DOHH2 (cell line): ENCODE measurements at regions not wholly inside any gene's neighbourhood (a gene's known extent, or its start where the extent isn't known, plus 50 kb on each side); places are given as distances from the start of the nearest gene placed in this dataset.

Experiments
- H3F3A ChIP-seq: fragments of 200-600 bp; sonication (generic), shearing (Covaris generic); 2 replicates; pipeline ENCODE4 v1.6.0; 2016; ENCODE audit warnings: antibody characterized with exemption, mild to moderate bottlenecking; ENCODE audit not compliant: control insufficient read depth, insufficient read depth
- H3K27ac ChIP-seq: fragments of 200-600 bp; sonication (generic); 2 replicates; pipeline ENCODE4 v1.5.1; 2014; ENCODE audit warnings: low read depth, mild to moderate bottlenecking, low read length, moderate library complexity
- H3K27me3 ChIP-seq: fragments of 200-600 bp; sonication (generic); 2 replicates; pipeline ENCODE4 v1.6.1; 2014; ENCODE audit warnings: mild to moderate bottlenecking, low read length, mixed read lengths; ENCODE audit not compliant: control insufficient read depth
- H3K36me3 ChIP-seq: fragments of 200-600 bp; sonication (generic); 2 replicates; pipeline ENCODE4 v1.6.1; 2014; ENCODE audit warnings: mild to moderate bottlenecking, low read length, moderate library complexity, mixed read lengths; ENCODE audit not compliant: control insufficient read depth
- H3K4me1 ChIP-seq: fragments of 200-600 bp; sonication (generic); 2 replicates; pipeline ENCODE4 v1.6.1; 2014; ENCODE audit warnings: mild to moderate bottlenecking, low read length, mixed read lengths; ENCODE audit not compliant: control insufficient read depth
- H3K4me2 ChIP-seq: fragments of 200-600 bp; sonication (generic); 2 replicates; pipeline ENCODE4 v1.6.0; 2014; ENCODE audit warnings: mild to moderate bottlenecking, low read length, moderate library complexity
- H3K4me3 ChIP-seq: fragments of 200-600 bp; sonication (generic); 2 replicates; pipeline ENCODE4 v1.5.1; 2014; ENCODE audit warnings: mild to moderate bottlenecking, low read length, mixed read lengths
- H3K79me2 ChIP-seq: fragments of 200-600 bp; sonication (generic); 2 replicates; pipeline ENCODE4 v1.6.1; 2014; ENCODE audit warnings: mild to moderate bottlenecking, low read length, mixed read lengths; ENCODE audit not compliant: control insufficient read depth
- H3K9me2 ChIP-seq: fragments of 200-600 bp; sonication (generic); replicated peaks from 2 replicates; pipeline ENCODE4 v1.6.1; 2014; ENCODE audit warnings: mild to moderate bottlenecking, low read length, mixed read lengths; ENCODE audit not compliant: control insufficient read depth
- H3K9me3 ChIP-seq: fragments of 200-600 bp; sonication (generic); 2 replicates; pipeline ENCODE4 v1.6.1; 2014; ENCODE audit warnings: antibody characterized with exemption, low read length, mixed read lengths; ENCODE audit not compliant: control insufficient read depth, insufficient read depth
- H4K20me1 ChIP-seq: fragments of 200-600 bp; sonication (generic); 2 replicates; pipeline ENCODE4 v1.6.0; 2014; ENCODE audit warnings: low read depth, mild to moderate bottlenecking, antibody characterized with exemption, low read length, moderate library complexity; ENCODE audit not compliant: control insufficient read depth, insufficient read depth
- EZH2phosphoT487 ChIP-seq: fragments of 200-600 bp; sonication (generic); IDR thresholded peaks from 2 replicates; pipeline ENCODE4 v1.6.1; 2017; ENCODE audit warnings: borderline replicate concordance, mild to moderate bottlenecking, antibody characterized with exemption, low read length, moderate library complexity, mixed read lengths
- TF ChIP-seq, protein P1 (sequence below): fragments of 200-600 bp; sonication (generic); IDR thresholded peaks from one replicate; pipeline ENCODE4 v1.5.1; 2014; ENCODE audit warnings: antibody characterized with exemption, mild to moderate bottlenecking, low read depth, low read length; ENCODE audit not compliant: poor library complexity, severe bottlenecking

- H3K9me3 ChIP-seq, result no peaks in the 10 kb centered on the region
- H3F3A ChIP-seq, result no peaks in the 10 kb centered on the region
- no peak overlapping the region for H3K27ac ChIP-seq
- H3K4me3 ChIP-seq, result no peak overlapping the region
- H4K20me1 ChIP-seq, result no peaks in the 10 kb centered on the region
- no peak for TF ChIP-seq EZH2phosphoT487
- TF ChIP-seq, protein P1, sequence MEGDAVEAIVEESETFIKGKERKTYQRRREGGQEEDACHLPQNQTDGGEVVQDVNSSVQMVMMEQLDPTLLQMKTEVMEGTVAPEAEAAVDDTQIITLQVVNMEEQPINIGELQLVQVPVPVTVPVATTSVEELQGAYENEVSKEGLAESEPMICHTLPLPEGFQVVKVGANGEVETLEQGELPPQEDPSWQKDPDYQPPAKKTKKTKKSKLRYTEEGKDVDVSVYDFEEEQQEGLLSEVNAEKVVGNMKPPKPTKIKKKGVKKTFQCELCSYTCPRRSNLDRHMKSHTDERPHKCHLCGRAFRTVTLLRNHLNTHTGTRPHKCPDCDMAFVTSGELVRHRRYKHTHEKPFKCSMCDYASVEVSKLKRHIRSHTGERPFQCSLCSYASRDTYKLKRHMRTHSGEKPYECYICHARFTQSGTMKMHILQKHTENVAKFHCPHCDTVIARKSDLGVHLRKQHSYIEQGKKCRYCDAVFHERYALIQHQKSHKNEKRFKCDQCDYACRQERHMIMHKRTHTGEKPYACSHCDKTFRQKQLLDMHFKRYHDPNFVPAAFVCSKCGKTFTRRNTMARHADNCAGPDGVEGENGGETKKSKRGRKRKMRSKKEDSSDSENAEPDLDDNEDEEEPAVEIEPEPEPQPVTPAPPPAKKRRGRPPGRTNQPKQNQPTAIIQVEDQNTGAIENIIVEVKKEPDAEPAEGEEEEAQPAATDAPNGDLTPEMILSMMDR, result no peak
- H3K27me3 ChIP-seq, result peaks cover 49% of the 10 kb centered on the region
- H3K9me2 ChIP-seq, result no peaks in the 10 kb centered on the region
- H3K4me2 ChIP-seq, result no peak overlapping the region
- no peaks in the 10 kb centered on the region for H3K4me1 ChIP-seq
- no peaks in the 10 kb centered on the region for H3K36me3 ChIP-seq
- no peaks in the 10 kb centered on the region for H3K79me2 ChIP-seq
Measured at GRCh38 chr3:127454051-127454450, 136.5 kb downstream of the TPRA1 start.

DNA sequence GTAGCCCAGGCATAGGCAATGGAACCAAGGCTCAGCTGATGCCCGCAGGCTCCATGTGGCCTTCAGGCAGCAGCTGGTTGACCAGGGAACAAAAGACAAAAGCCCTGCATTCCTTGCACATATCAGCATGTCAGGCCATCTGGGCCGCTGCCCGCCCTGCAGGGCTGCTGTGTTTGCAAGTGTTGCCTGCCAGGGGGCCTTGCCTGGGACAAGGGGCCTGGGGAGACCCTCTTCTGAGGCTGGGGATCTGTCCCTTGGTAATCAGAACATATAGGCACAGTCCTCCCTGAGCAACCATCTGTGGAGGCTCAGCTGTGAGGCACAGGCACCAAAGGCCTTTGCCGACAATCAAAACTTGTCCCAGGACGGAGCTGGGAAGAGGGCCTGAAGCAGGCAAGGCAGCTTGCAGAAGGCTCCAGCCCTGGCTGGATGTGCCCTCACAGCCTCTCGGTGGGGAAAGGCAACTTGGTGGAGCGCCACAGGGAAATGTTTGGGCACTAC is 138.2 kb downstream of the TPRA1 start:
- Histone ChIP-seq H3K9me3 (no peaks in the 10 kb centered on the region), H4K20me1 (no peaks in the 10 kb centered on the region), H3K4me1 (no peaks in the 10 kb centered on the region), H3K79me2 (no peaks in the 10 kb centered on the region), H3K27ac (no peak overlapping the region), H3K9me2 (no peaks in the 10 kb centered on the region), H3K36me3 (no peaks in the 10 kb centered on the region), H3F3A (no peaks in the 10 kb centered on the region), H3K27me3 (peaks cover 43% of the 10 kb centered on the region), H3K4me3 (no peak overlapping the region), H3K4me2 (no peak overlapping the region)
- TF ChIP-seq, protein P1, result no peak
- TF ChIP-seq EZH2phosphoT487, result no peak

DNA sequence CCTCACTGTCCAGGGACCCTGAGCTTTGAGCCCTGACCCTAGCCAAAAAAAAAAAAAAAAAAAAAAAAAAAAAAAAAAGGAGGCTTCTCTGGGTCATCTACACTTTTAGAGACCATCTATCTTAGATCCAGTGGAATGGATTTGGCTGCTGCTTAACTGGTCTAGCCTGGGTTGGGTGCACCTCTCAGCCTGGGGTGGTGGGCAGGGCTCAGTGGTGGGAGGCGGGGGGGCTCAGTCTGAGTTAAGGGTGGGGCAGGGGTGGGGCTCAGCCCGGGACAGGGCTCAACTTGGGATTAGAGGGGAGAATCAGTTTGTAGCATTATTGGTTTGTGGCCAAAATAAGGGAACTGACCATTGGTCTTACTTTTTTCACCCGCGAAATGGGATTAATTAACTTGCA is 139.2 kb downstream of the TPRA1 start:
- Histone ChIP-seq H3K4me1 (no peaks in the 10 kb centered on the region), H3K27ac (no peak overlapping the region), H3K36me3 (no peaks in the 10 kb centered on the region), H3F3A (no peaks in the 10 kb centered on the region), H4K20me1 (no peaks in the 10 kb centered on the region), H3K9me3 (no peaks in the 10 kb centered on the region), H3K9me2 (no peaks in the 10 kb centered on the region), H3K79me2 (no peaks in the 10 kb centered on the region), H3K27me3 (peaks cover 33% of the 10 kb centered on the region), H3K4me2 (no peak overlapping the region), H3K4me3 (no peak overlapping the region)
- no peak for TF ChIP-seq EZH2phosphoT487
- TF ChIP-seq, protein P1, result no peak
